ENCODE measurements at regions not wholly inside any gene's neighbourhood (a gene's known extent, or its start where the extent isn't known, plus 50 kb on each side); places are given as distances from the start of the nearest gene placed in this dataset.

- Histone ChIP-seq H3K9ac (ENCODE audit: low read length) (no peak overlapping the region), H2AFZ (ENCODE audit: low read depth, low read length, severe bottlenecking) (no peak overlapping the region), H3K4me3 (ENCODE audit: insufficient read depth, low read length, poor library complexity, severe bottlenecking) (no peak overlapping the region), H3F3A (ENCODE audit: insufficient read depth) (no peaks in the 10 kb centered on the region), H3K27me3 (ENCODE audit: low read length) (no peaks in the 10 kb centered on the region), H3K4me2 (ENCODE audit: low read depth, low read length, poor library complexity, severe bottlenecking) (no peak overlapping the region), H3K27ac (ENCODE audit: low read depth, low read length) (no peak overlapping the region), H3K79me2 (ENCODE audit: insufficient read depth, low read length) (no peaks in the 10 kb centered on the region), H3K9me3 (ENCODE audit: insufficient read depth, low read length) (no peaks in the 10 kb centered on the region), H4K20me1 (ENCODE audit: low read depth, low read length) (no peaks in the 10 kb centered on the region), H3K36me3 (ENCODE audit: low read length) (no peaks in the 10 kb centered on the region), H3K9me2 (replicated peaks; ENCODE audit: insufficient read depth, low read length) (no peaks in the 10 kb centered on the region)
- TF ChIP-seq CTCF (IDR thresholded peaks at IDR 0.05; ENCODE audit: insufficient read depth, low read length, poor library complexity, severe bottlenecking) = no peak
- no peak for TF ChIP-seq EZH2phosphoT487 (conservative IDR thresholded peaks at IDR 0.05; ENCODE audit: low read length)
Measured at GRCh38 chr2:65663831-65664407, 231.5 kb upstream of the SPRED2 start.

- H3K4me2 ChIP-seq (ENCODE audit: low read depth, low read length, poor library complexity, severe bottlenecking) = no peak overlapping the region
- H3K27ac ChIP-seq (ENCODE audit: low read depth, low read length) = no peak overlapping the region
- H3K27me3 ChIP-seq (ENCODE audit: low read length) = no peaks in the 10 kb centered on the region
- no peaks in the 10 kb centered on the region for H3K36me3 ChIP-seq (ENCODE audit: low read length)
- H3F3A ChIP-seq (ENCODE audit: insufficient read depth) = no peaks in the 10 kb centered on the region
- H3K4me3 ChIP-seq (ENCODE audit: insufficient read depth, low read length, poor library complexity, severe bottlenecking) = no peak overlapping the region
- no peaks in the 10 kb centered on the region for H3K9me2 ChIP-seq (replicated peaks; ENCODE audit: insufficient read depth, low read length)
- no peaks in the 10 kb centered on the region for H3K79me2 ChIP-seq (ENCODE audit: insufficient read depth, low read length)
- H3K9ac ChIP-seq (ENCODE audit: low read length) = no peak overlapping the region
- H2AFZ ChIP-seq (ENCODE audit: low read depth, low read length, severe bottlenecking) = no peak overlapping the region
- no peaks in the 10 kb centered on the region for H4K20me1 ChIP-seq (ENCODE audit: low read depth, low read length)
- no peaks in the 10 kb centered on the region for H3K9me3 ChIP-seq (ENCODE audit: insufficient read depth, low read length)
- TF ChIP-seq EZH2phosphoT487 (conservative IDR thresholded peaks at IDR 0.05; ENCODE audit: low read length) (no peak), CTCF (IDR thresholded peaks at IDR 0.05; ENCODE audit: insufficient read depth, low read length, poor library complexity, severe bottlenecking) (no peak)
Measured at GRCh38 chr2:65662654-65663432, 230.4 kb upstream of the SPRED2 start.

DNA sequence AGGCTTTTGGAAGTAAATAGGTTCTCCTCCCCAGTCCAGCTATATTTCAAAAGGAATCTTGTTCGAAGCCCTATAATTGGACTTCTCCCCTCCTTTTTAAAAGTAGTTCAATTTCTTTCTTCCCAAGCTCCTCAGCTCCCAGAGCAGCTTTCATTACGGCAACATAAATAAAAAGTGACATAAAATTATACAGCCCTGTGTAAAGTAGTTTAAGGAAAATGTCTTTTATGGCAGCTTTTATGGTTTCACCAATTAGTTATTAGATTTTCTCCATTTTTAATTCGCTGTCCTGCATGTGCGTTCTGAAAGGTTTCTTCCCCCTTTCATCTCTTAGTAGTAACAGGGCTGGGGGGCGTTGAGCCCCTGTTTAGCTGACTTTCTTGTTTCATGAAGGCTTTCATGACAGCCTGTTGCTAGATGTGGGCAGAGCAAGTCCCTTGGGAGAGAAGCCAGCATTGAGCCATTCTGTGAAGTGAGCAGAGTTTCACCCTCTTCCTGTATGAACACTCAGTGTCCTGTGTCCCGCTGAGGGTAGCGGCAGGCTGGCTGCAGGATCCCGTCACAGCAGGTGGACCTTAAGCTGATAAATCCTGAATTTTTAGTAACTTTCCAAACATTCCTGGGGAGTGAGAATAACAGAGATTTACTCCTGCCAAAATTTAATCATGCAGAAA is 229.7 kb upstream of the SPRED2 start:
- Histone ChIP-seq H2AFZ (ENCODE audit: low read depth, low read length, severe bottlenecking) (no peak overlapping the region), H3K9me3 (ENCODE audit: insufficient read depth, low read length) (no peaks in the 10 kb centered on the region), H3K9me2 (replicated peaks; ENCODE audit: insufficient read depth, low read length) (no peaks in the 10 kb centered on the region), H3K4me3 (ENCODE audit: insufficient read depth, low read length, poor library complexity, severe bottlenecking) (no peak overlapping the region), H3F3A (ENCODE audit: insufficient read depth) (no peaks in the 10 kb centered on the region), H3K36me3 (ENCODE audit: low read length) (no peaks in the 10 kb centered on the region), H3K9ac (ENCODE audit: low read length) (no peak overlapping the region), H3K4me2 (ENCODE audit: low read depth, low read length, poor library complexity, severe bottlenecking) (no peak overlapping the region), H3K27me3 (ENCODE audit: low read length) (no peaks in the 10 kb centered on the region), H3K27ac (ENCODE audit: low read depth, low read length) (no peak overlapping the region), H3K79me2 (ENCODE audit: insufficient read depth, low read length) (no peaks in the 10 kb centered on the region), H4K20me1 (ENCODE audit: low read depth, low read length) (no peaks in the 10 kb centered on the region)
- TF ChIP-seq CTCF (IDR thresholded peaks at IDR 0.05; ENCODE audit: insufficient read depth, low read length, poor library complexity, severe bottlenecking) = no peak
- TF ChIP-seq EZH2phosphoT487 (conservative IDR thresholded peaks at IDR 0.05; ENCODE audit: low read length) = no peak
